GM21381 (cell line): ENCODE measurements at regions not wholly inside any gene's neighbourhood (a gene's known extent, or its start where the extent isn't known, plus 50 kb on each side); places are given as distances from the start of the nearest gene placed in this dataset.
A peak's percentile ranks its signal among the peaks of the same experiment; 100 is the strongest.

Experiments
- ATAC-seq: cut with Tn5 transposase; IDR thresholded peaks from one replicate; pipeline ENCODE4 v1.9.1; 2021; ENCODE audit warnings: mild to moderate bottlenecking, moderate library complexity; ENCODE audit not compliant: unreplicated experiment

- no peak for ATAC-seq
Observed at GRCh38 chr2:33777786-33778185, 178.7 kb upstream of the FAM98A start.

GRCh38 chr2:33775306-33775705 lies 176.2 kb upstream of the FAM98A start:
- no peak for ATAC-seq

DNA sequence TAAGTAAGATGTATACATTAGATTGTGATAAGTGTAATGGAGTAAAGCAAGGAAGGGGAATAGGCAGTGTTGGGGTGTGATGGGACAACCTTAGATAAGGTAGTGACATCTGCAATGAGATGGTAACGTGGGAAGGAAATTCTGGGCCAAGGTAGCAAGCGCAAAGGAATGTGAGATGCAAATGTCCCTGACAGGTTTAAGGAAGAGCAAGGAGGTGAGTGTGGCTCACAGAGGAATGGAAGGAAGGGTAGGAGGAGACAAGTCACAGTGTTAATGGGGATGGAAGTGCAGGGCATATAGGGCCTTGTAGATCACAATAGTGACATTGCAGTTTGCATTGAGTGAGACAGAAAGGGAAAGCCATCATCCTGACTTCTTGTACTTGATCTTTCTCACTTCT lies 170.9 kb upstream of the FAM98A start:
- no peak for ATAC-seq

- ATAC-seq = no peak
Observed at GRCh38 chr2:33766175-33766574, 167.1 kb upstream of the FAM98A start.

GRCh38 chr2:33765122-33765521 lies 166.0 kb upstream of the FAM98A start:
- ATAC-seq = no peak

DNA sequence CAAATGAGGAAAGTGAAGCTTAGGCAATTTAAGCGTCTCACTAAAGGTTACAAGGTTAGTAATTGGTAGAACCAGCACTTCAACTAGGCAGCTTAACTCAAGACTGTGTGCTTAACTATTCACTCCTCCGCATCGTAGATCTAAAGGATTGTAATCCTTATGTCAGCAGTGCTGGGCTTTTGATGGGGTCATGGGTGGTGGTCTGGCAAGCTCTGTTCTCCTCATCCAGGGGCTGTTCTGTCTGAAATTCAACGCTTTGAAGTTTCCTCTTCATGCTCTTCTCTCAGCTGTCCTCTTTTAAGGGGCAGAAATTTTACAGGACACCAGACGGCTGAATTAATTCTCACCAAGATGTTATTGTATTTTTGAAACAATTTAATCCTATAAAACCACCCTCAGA lies 165.5 kb upstream of the FAM98A start:
- ATAC-seq = no peak

DNA sequence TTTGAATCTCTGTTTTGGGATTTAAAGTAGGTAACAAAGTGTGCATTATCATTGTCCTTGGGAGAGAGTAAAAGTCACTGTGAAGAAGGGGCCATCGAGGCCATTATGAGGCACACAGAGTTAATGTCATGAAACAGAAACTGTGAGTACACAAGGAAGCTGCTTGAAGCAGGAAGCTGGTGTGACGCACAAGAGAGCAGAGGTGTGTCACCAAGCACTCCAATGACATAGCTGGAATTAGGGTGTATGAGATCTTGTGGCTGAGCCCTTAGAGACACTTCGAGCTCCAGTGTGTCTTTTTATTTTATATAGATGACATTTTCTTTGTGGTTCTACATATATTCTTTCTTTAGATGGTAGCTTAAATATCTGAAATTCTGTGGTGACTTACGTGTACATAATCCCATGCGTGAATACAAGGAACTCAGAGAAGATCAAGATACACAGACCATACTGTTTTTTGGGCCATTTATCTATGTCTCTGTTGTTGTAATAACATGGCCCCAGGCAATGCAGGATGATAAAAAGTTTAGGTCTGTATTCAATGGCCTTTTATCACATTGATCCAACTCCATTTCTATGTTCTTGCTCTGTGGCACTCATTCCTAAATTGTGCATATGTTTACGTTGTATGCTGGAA lies 164.7 kb upstream of the FAM98A start:
- no peak for ATAC-seq

DNA sequence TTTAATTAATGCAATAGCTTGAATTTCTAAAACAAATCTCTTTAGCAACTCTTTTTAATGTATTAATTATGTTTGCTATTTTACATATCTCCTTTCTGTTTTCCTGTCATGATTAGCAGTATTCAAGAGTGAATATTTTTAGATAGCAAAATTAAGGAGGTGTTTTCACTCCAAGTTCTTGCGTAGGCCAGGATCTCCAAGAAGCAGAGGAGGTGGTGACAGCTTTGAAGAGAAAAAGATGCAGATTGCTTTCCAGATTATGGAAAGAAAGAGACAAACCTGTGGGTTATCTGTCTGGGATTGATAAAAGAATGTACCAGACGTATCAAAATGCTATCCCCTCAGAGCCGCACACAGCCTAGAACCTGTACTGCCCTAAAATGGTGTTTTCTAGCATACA lies 163.5 kb upstream of the FAM98A start:
- ATAC-seq = no peak

DNA sequence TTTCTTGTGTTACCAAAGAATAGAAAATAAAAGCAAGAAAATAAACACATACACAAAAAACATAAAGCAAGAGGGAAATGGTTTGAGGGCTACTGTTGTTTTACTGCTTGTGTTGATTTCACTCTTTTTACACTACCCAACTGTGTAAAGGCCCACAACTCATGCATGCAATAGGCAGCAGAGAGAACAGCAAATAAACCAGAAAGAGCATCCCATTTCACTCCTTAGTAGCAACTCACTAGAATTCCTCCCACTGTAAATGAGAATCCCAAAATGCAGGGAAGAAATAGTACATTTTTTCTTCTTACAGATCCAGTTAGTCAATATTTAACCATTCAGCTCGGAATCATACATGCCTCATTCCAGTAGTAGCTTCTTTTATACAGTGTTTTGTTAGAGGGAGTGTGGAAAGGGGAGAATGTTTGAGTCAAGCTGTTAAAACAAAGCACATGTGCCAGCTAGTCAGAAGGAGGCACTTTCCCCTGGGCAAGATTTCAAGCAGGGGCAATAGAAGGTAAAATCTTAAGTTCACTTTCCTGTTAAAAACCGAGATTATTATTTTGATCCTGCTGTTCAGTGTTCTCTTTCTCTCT lies 147.2 kb upstream of the FAM98A start:
- no peak for ATAC-seq

GRCh38 chr2:33735096-33735495 lies 136.0 kb upstream of the FAM98A start:
- no peak for ATAC-seq

- no peak for ATAC-seq
Observed at GRCh38 chr2:33730804-33731203, 131.7 kb upstream of the FAM98A start.

- no peak for ATAC-seq
Observed at GRCh38 chr2:33730193-33730592, 131.1 kb upstream of the FAM98A start.

GRCh38 chr2:33729353-33729752 lies 130.3 kb upstream of the FAM98A start:
- no peak for ATAC-seq

DNA sequence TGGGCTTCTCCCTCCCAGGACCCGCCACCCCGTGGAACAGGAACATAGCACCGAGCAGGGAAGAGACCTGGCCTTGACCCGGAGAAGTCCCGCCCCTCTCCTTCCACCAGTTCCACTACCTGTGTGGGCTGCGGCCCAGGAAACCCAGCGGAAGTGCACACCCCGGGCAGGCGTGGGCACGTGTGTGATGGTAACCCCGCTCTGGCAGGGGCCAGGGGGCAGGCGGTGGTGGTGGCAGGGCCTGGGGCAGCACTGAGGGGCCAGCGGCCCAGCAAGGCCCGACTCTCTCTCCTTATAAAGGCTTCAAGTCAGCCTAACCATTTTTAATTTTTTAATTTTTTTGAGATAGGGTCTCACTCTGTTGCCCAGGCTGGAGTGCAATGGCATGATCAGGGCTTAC lies 129.0 kb upstream of the FAM98A start:
- no peak for ATAC-seq

- ATAC-seq = no peak
Observed at GRCh38 chr2:33727361-33728032, 128.4 kb upstream of the FAM98A start.

GRCh38 chr2:33726415-33726814 lies 127.3 kb upstream of the FAM98A start:
- ATAC-seq = no peak

DNA sequence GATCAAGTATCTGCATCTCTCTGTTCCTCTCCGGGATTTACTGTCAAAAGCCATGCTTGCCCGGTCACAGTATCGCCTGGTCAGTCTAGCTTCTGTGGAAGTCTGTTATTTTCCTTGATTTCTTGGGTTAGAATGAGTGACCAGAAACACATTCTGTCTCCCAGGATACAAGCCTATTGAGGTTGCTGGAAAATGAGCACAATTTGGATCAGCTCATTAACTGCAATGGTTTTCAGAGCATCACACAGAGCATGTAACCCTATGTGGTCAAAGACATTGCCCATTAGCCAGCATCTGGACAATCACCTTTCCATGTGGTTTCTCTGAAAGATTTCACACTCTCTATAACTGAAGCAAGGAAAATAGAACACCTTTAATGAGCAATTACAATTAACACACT lies 124.2 kb upstream of the FAM98A start:
- no peak for ATAC-seq

- ATAC-seq = no peak
Observed at GRCh38 chr2:33719067-33719466, 120.0 kb upstream of the FAM98A start.

DNA sequence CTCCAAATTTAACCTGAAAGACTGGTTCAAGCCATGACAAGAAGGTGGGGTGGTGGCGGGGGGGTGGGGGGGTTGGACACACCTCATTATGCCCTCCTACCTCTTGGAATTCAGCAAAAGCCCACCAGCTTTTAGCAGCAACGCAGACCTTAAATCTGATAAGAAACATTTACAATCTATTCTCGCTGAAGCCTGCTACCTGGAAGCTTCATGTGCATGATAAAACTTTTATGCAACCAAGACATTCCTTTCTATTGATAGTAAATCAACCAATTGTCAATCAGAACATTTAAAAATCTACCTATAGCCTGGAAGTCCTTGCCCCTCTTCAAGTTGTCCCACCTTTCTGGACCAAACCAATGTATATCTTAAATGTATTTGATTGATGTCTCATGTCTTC lies 113.6 kb upstream of the FAM98A start:
- ATAC-seq = no peak

DNA sequence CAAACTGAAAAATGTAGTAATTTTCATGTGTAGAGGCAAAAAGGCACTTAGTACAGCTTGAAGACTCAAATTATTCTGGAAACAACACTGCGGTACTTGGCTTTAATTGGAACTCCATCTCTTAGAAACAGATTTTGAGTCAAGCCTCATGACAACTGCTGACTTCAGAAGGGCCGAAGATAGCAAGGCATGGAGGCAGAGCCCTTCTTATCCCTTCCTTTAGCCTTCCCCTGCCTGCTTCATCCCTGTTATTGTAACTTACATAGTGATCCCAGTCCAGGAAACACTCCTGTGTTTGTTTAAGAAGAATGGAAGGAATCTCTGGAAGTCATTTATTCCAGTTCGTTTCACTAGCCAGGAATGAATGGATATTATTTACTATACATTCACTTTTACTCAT lies 110.9 kb upstream of the FAM98A start:
- no peak for ATAC-seq

GRCh38 chr2:33707312-33707711 lies 108.2 kb upstream of the FAM98A start:
- ATAC-seq = no peak

DNA sequence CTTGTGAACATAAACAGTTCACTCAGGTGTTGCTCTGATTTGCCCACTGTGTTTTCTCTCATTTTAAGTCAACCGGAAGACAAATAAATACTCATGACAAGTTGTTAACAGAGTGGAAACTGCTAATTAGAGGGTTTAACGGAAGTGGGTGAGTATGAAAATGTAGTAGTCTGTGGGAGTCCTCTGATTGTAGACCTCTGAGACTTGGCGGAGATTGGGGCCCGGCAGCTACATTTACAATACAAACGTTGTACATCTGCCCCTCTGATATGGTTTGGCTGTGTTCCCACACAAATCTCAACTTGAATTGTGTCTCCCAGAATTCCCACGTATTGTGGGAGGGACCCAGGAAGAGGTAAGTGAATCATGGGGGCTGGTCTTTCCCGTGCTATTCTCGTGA lies 107.3 kb upstream of the FAM98A start:
- peak; percentile 48 for ATAC-seq
